PC-9 (cell line): ENCODE measurements at regions not wholly inside any gene's neighbourhood (a gene's known extent, or its start where the extent isn't known, plus 50 kb on each side); places are given as distances from the start of the nearest gene placed in this dataset.

Source experiments
- BruUV-seq: library from RNA; stranded (reverse); fragments of 400-500 nt; replicated peaks from 2 replicates; lab custom pipeline; 2021; lab: Mats Ljungman, UMichigan
- CTCF ChIA-PET: fragments of 300-600 bp; sonication (Branson Sonifier 250); formaldehyde crosslinking; loops from one replicate; lab custom pipeline; 2022; ENCODE audit warnings: antibody characterized with exemption; lab: Charles Lee
- POLR2A ChIA-PET: fragments of 300-600 bp; sonication (Branson Sonifier 250); formaldehyde crosslinking; loops from one replicate; lab custom pipeline; 2022; ENCODE audit warnings: antibody characterized with exemption; ENCODE audit not compliant: unreplicated experiment; lab: Charles Lee
- DNase-seq, 2 experiments: peaks; one replicate each; pipeline versions ENCODE4 v3.0.0 to v3.0.0-alpha.2; 2015 to 2022; ENCODE audit warnings: mixed read lengths in 1 of 2
- H2AFZ ChIP-seq: fragments of 200-600 bp; sonication (generic); 2 replicates; pipeline ENCODE4 v1.8.1; 2017; ENCODE audit warnings: antibody characterized with exemption
- H3F3A ChIP-seq: fragments of 200-600 bp; sonication (generic); 2 replicates; pipeline ENCODE4 v1.8.1; 2017; ENCODE audit warnings: antibody characterized with exemption, mild to moderate bottlenecking, low read depth; ENCODE audit not compliant: insufficient read depth
- H3K27ac ChIP-seq: fragments of 200-600 bp; sonication (generic); 2 replicates; pipeline ENCODE4 v1.6.1; 2016; ENCODE audit warnings: mixed run types
- H3K27me3 ChIP-seq: fragments of 200-600 bp; sonication (generic); 2 replicates; pipeline ENCODE4 v1.6.1; 2016; ENCODE audit warnings: low read depth, mixed run types; ENCODE audit not compliant: insufficient read depth
- H3K36me3 ChIP-seq: fragments of 200-600 bp; sonication (generic); 2 replicates; pipeline ENCODE4 v1.6.1; 2016; ENCODE audit warnings: low read depth, mixed run types
- H3K4me1 ChIP-seq: fragments of 200-600 bp; sonication (generic); replicated peaks from 2 replicates; pipeline ENCODE4 v1.6.1; 2016; ENCODE audit warnings: mixed run types; ENCODE audit not compliant: insufficient read depth
- H3K4me2 ChIP-seq: fragments of 200-600 bp; sonication (generic); 2 replicates; pipeline ENCODE4 v1.6.1; 2017; ENCODE audit warnings: mixed run types
- H3K4me3 ChIP-seq: fragments of 200-600 bp; sonication (generic); 2 replicates; pipeline ENCODE4 v1.6.1; 2016; ENCODE audit warnings: mixed run types
- H3K79me2 ChIP-seq: fragments of 200-600 bp; sonication (generic); 2 replicates; pipeline ENCODE4 v1.6.1; 2017; ENCODE audit warnings: low read depth, mixed run types
- H3K9me2 ChIP-seq: fragments of 200-600 bp; sonication (generic); 2 replicates; pipeline ENCODE4 v1.8.1; 2017; ENCODE audit warnings: mild to moderate bottlenecking; ENCODE audit not compliant: insufficient read depth
- H3K9me3 ChIP-seq: fragments of 200-600 bp; sonication (generic); 2 replicates; pipeline ENCODE4 v1.8.1; 2016; ENCODE audit warnings: low read depth; ENCODE audit not compliant: insufficient read depth
- H4K20me1 ChIP-seq: fragments of 200-600 bp; sonication (generic); 2 replicates; pipeline ENCODE4 v1.8.1; 2017; ENCODE audit not compliant: insufficient read depth
- CTCF ChIP-seq: fragments of 200-600 bp; sonication (generic); conservative IDR thresholded peaks from 2 replicates; pipeline ENCODE4 v1.6.1; 2017; ENCODE audit warnings: mixed run types, antibody characterized with exemption, mild to moderate bottlenecking, moderate library complexity
- EZH2 ChIP-seq: fragments of 200-600 bp; sonication (generic); IDR thresholded peaks from 2 replicates; pipeline ENCODE4 v1.8.0; 2017; ENCODE audit warnings: antibody characterized with exemption, low read depth
- intact Hi-C: fragments of 100-400 bp; cut with micrococcal nuclease; formaldehyde crosslinking; loops from one replicate; pipeline ENCODE4 v1.10.0; 2022; ENCODE audit not compliant: unreplicated experiment

- CTCF ChIA-PET = no interaction called here
- no peaks in the 10 kb centered on the region for H3K4me1 ChIP-seq
- TF ChIP-seq EZH2 = no peak
- TF ChIP-seq CTCF = no peak
- intact Hi-C loops = no loop called here
- POLR2A ChIA-PET = no interaction called here
- no peaks in the 10 kb centered on the region for H3K79me2 ChIP-seq
- no peak overlapping the region for H2AFZ ChIP-seq
- H3K9me2 ChIP-seq = no peaks in the 10 kb centered on the region
- no peak overlapping the region for H3K27ac ChIP-seq
- no peak overlapping the region for H3K4me3 ChIP-seq
- H3F3A ChIP-seq = no peaks in the 10 kb centered on the region
- no peaks in the 10 kb centered on the region for H4K20me1 ChIP-seq
- BruUV-seq = no TSS peak
- H3K4me2 ChIP-seq = no peak overlapping the region
- peaks cover 23% of the 10 kb centered on the region for H3K27me3 ChIP-seq
- DNase-seq = no peak
- no peaks in the 10 kb centered on the region for H3K36me3 ChIP-seq
- H3K9me3 ChIP-seq = no peaks in the 10 kb centered on the region
These were observed 389.8 kb downstream of the NR2F2 start for GRCh38 chr15:96720251-96720650.

- intact Hi-C loops = no loop called here
- Histone ChIP-seq H3K4me1 (no peaks in the 10 kb centered on the region), H3K36me3 (no peaks in the 10 kb centered on the region), H3K27me3 (peaks cover 19% of the 10 kb centered on the region), H3K4me3 (no peak overlapping the region), H3K27ac (no peak overlapping the region), H4K20me1 (no peaks in the 10 kb centered on the region), H3K9me3 (no peaks in the 10 kb centered on the region), H3F3A (no peaks in the 10 kb centered on the region), H3K79me2 (no peaks in the 10 kb centered on the region), H3K4me2 (no peak overlapping the region), H3K9me2 (no peaks in the 10 kb centered on the region), H2AFZ (no peak overlapping the region)
- CTCF ChIA-PET = no interaction called here
- TF ChIP-seq CTCF = no peak
- BruUV-seq = no TSS peak
- DNase-seq = no peak
- POLR2A ChIA-PET = no interaction called here
These were observed 390.2 kb downstream of the NR2F2 start for GRCh38 chr15:96720656-96721055.

- H3K9me2 ChIP-seq = no peaks in the 10 kb centered on the region
- H3K27me3 ChIP-seq = peaks cover 13% of the 10 kb centered on the region
- no peaks in the 10 kb centered on the region for H4K20me1 ChIP-seq
- ChIA-PET CTCF (no interaction called here), POLR2A (no interaction called here)
- no peak overlapping the region for H3K4me3 ChIP-seq
- no peak overlapping the region for H3K27ac ChIP-seq
- no peaks in the 10 kb centered on the region for H3K79me2 ChIP-seq
- no TSS peak for BruUV-seq
- no peaks in the 10 kb centered on the region for H3K9me3 ChIP-seq
- no peak overlapping the region for H2AFZ ChIP-seq
- intact Hi-C loops = no loop called here
- no peak overlapping the region for H3K4me2 ChIP-seq
- H3K36me3 ChIP-seq = no peaks in the 10 kb centered on the region
- H3F3A ChIP-seq = no peaks in the 10 kb centered on the region
- DNase-seq = no peak
- no peaks in the 10 kb centered on the region for H3K4me1 ChIP-seq
- TF ChIP-seq EZH2 (no peak), CTCF (no peak)
These were observed 398.1 kb downstream of the NR2F2 start for GRCh38 chr15:96728591-96728990.
